ENCODE measurements at regions not wholly inside any gene's neighbourhood (a gene's known extent, or its start where the extent isn't known, plus 50 kb on each side); places are given as distances from the start of the nearest gene placed in this dataset.

DNA sequence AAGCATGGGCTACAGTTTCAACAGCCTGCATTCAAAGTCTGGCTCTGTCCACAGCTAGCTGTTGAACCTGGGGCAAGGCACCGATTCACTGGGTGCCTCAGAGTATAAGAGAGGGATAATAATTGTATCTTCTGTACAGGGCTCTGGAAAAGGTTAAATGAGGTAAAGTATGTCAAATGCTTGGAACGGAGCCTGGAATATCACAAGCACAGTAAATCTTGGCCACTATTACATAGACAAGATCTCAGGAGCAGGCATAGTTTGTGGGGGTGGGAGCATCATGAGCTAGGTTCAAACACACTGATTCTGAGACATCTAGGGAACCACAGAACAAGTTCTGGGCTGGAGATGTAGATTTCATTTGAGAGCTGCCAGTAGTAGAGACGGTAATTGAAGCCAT is 203.7 kb upstream of the NUDT4 start:
- Histone ChIP-seq H3K79me1 (ENCODE audit: low read depth, low read length) (no peaks in the 10 kb centered on the region), H2BK12ac (ENCODE audit: low read depth, low read length) (no peak overlapping the region), H3K9ac (replicated peaks in 1 of 4; ENCODE audit: extremely low read depth in 1 of 4, low read depth in 3 of 4, low read length in 3 of 4) (no peak overlapping the region), H3K23ac (ENCODE audit: insufficient read length) (no peak overlapping the region), H2BK120ac (replicated peaks; ENCODE audit: low read depth, low read length) (no peak overlapping the region), H2AFZ (ENCODE audit: low read length) (no peak overlapping the region), H2BK20ac (ENCODE audit: low read length) (no peak overlapping the region), H3K4ac (replicated peaks; ENCODE audit: insufficient read length, low read depth, low read length) (no peak overlapping the region), H3K36me3 (ENCODE audit: control insufficient read depth in 2 of 4, insufficient read depth in 4 of 4, low read length in 3 of 4) (no peaks in the 10 kb centered on the region), H3K4me3 (ENCODE audit: extremely low read depth in 1 of 4, insufficient read depth in 2 of 4, low read depth in 3 of 4, low read length in 4 of 4) (no peak overlapping the region), H3K14ac (ENCODE audit: insufficient read length) (no peak overlapping the region), H2BK5ac (ENCODE audit: low read depth, low read length) (no peak overlapping the region), H2AK5ac (ENCODE audit: low read depth, low read length) (no peak overlapping the region), H4K5ac (ENCODE audit: insufficient read length, low read depth, low read length) (no peak overlapping the region), H3K27me3 (replicated peaks in 1 of 4; ENCODE audit: control insufficient read depth in 3 of 4, extremely low read depth in 1 of 4, insufficient read depth in 3 of 4, low read length in 3 of 4) (no peaks in the 10 kb centered on the region; a peak in 2 of 7 replicates), H3K79me2 (ENCODE audit: control insufficient read depth in 1 of 2, insufficient read depth in 2 of 2, low read length in 2 of 2) (no peaks in the 10 kb centered on the region), H3K9me3 (ENCODE audit: insufficient read depth in 2 of 2, low read depth in 1 of 2, low read length in 1 of 2) (peaks cover 3 to 8% of the 10 kb centered on the region in 2 experiments; a peak in 1 of 4 replicates), H2BK15ac (ENCODE audit: low read length) (no peak overlapping the region), H3K4me2 (ENCODE audit: insufficient read depth in 1 of 2, low read depth in 2 of 2, low read length in 2 of 2) (no peak overlapping the region), H4K8ac (ENCODE audit: extremely low read depth, insufficient read depth, low read length) (no peak overlapping the region), H3K56ac (replicated peaks; ENCODE audit: insufficient read length, low read depth, low read length) (no peak overlapping the region), H4K91ac (replicated peaks; ENCODE audit: insufficient read length, low read length) (no peak overlapping the region), H3K18ac (ENCODE audit: extremely low read depth, low read length) (no peak overlapping the region), H3K4me1 (replicated peaks in 1 of 4; ENCODE audit: control insufficient read depth in 3 of 4, insufficient read depth in 4 of 4, low read length in 3 of 4) (no peaks in the 10 kb centered on the region), H3K23me2 (ENCODE audit: low read depth, low read length) (no peaks in the 10 kb centered on the region), H4K20me1 (replicated peaks in 1 of 2; ENCODE audit: control insufficient read depth in 1 of 2, insufficient read depth in 2 of 2, low read length in 2 of 2) (peaks cover 0 to 2% of the 10 kb centered on the region in 2 experiments), H3K27ac (ENCODE audit: low read depth, low read length) (no peak overlapping the region)
- ChIA-PET POLR2A (ENCODE audit: partially characterized antibody) (no interaction called here), CTCF (ENCODE audit: partially characterized antibody) (interaction anchor here (0.6 to 0.9 kb wide), 2 partner anchors 15 to 55 kb away, joined by 3 read pairs; no protein-coding TSS in a partner anchor)
- DNase-seq (ENCODE audit: low read depth in 1 of 2, low spot score in 2 of 2) = no peak
- WGBS, 2 experiments (ENCODE audit: extremely low coverage in 1 of 2, insufficient coverage in 1 of 2, insufficient read length in 1 of 2, insufficient replicate concordance in 2 of 2, low coverage in 1 of 2, low lambda C conversion rate in 2 of 2, missing lambda C conversion rate in 1 of 2) = 94% methylated on average over 3 of the region's 3 CpGs; no CpG with 5 or more reads in 1 of the 2 experiments
- FAIRE-seq = no peak
- TF ChIP-seq YY1 (IDR thresholded peaks at IDR 0.05; ENCODE audit: low read depth, low read length) (no peak), RNF2 (IDR thresholded peaks at IDR 0.05; ENCODE audit: borderline replicate concordance, low read depth, low read length, missing control alignments, poor library complexity, severe bottlenecking) (no peak), JUN (IDR thresholded peaks at IDR 0.05; ENCODE audit: low read depth, low read length) (no peak), CBX5 (IDR thresholded peaks at IDR 0.05; ENCODE audit: low read depth, low read length) (no peak), BCL11A (IDR thresholded peaks at IDR 0.05; ENCODE audit: low read depth in 2 of 2, low read length in 2 of 2) (no peak), PHF8 (conservative IDR thresholded peaks at IDR 0.05; ENCODE audit: low read depth, low read length) (no peak), KDM1A (IDR thresholded peaks at IDR 0.05; ENCODE audit: borderline replicate concordance, low read length) (no peak)

Data from H1 (cell line).